ENCODE measurements at regions not wholly inside any gene's neighbourhood (a gene's known extent, or its start where the extent isn't known, plus 50 kb on each side); places are given as distances from the start of the nearest gene placed in this dataset.

GRCh38 chr12:27873010-27873409 lies 93.0 kb upstream of the MANSC4 start:
- Histone ChIP-seq H3K4me3 (ENCODE audit: low read depth in 1 of 2, low read length in 2 of 2) (no peak overlapping the region), H3K9ac (ENCODE audit: low read depth, low read length) (no peak overlapping the region), H3K9me3 (ENCODE audit: insufficient read depth, low read length, severe bottlenecking) (no peaks in the 10 kb centered on the region), H3K4me1 (ENCODE audit: insufficient read depth, low read length) (no peaks in the 10 kb centered on the region), H3K4me2 (ENCODE audit: insufficient read depth, low read length) (no peak overlapping the region), H4K20me1 (ENCODE audit: insufficient read depth, low read length) (no peaks in the 10 kb centered on the region), H3K27ac (ENCODE audit: low read length) (no peak overlapping the region), H3K27me3 (ENCODE audit: insufficient read depth, low read length, poor library complexity) (no peaks in the 10 kb centered on the region), H2AFZ (ENCODE audit: low read depth, low read length) (no peak overlapping the region), H3K36me3 (ENCODE audit: insufficient read depth, low read length) (no peaks in the 10 kb centered on the region), H3K79me2 (ENCODE audit: insufficient read depth, low read length) (no peaks in the 10 kb centered on the region)
- no peak for DNase-seq
- ATAC-seq (ENCODE audit: insufficient read depth, low read depth), result no peak
- TF ChIP-seq, protein P1, sequence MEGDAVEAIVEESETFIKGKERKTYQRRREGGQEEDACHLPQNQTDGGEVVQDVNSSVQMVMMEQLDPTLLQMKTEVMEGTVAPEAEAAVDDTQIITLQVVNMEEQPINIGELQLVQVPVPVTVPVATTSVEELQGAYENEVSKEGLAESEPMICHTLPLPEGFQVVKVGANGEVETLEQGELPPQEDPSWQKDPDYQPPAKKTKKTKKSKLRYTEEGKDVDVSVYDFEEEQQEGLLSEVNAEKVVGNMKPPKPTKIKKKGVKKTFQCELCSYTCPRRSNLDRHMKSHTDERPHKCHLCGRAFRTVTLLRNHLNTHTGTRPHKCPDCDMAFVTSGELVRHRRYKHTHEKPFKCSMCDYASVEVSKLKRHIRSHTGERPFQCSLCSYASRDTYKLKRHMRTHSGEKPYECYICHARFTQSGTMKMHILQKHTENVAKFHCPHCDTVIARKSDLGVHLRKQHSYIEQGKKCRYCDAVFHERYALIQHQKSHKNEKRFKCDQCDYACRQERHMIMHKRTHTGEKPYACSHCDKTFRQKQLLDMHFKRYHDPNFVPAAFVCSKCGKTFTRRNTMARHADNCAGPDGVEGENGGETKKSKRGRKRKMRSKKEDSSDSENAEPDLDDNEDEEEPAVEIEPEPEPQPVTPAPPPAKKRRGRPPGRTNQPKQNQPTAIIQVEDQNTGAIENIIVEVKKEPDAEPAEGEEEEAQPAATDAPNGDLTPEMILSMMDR (IDR thresholded peaks at IDR 0.05; ENCODE audit: borderline replicate concordance, extremely low read depth, low read length, poor library complexity, severe bottlenecking), result no peak
- no peak for TF ChIP-seq EZH2 (IDR thresholded peaks at IDR 0.05; ENCODE audit: borderline replicate concordance, low read depth, low read length, severe bottlenecking)

DNA sequence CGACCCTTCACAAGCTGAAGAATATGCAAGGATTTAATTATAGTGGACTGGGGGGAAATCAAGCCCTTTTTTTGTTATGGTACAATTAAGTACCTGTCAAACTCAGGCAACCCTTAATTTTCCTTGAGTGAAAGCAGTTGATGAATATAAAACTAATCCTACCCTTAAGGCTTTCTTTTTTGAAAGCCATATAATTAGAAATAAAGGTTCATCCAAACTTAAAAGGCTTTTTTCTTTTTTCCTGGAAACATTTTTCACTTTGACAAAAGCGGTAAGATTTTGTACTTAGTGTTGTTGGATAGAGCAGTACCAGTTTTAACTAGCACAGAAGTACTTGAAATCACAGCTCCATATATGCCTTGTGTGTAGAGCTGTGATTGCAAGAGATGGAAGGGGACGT lies 91.9 kb upstream of the MANSC4 start:
- TF ChIP-seq EZH2 (IDR thresholded peaks at IDR 0.05; ENCODE audit: borderline replicate concordance, low read depth, low read length, severe bottlenecking), result no peak
- TF ChIP-seq, protein P1 (IDR thresholded peaks at IDR 0.05; ENCODE audit: borderline replicate concordance, extremely low read depth, low read length, poor library complexity, severe bottlenecking), result no peak
- ATAC-seq (ENCODE audit: insufficient read depth, low read depth) (no peak), DNase-seq (no peak)
- H3K36me3 ChIP-seq (ENCODE audit: insufficient read depth, low read length), result no peaks in the 10 kb centered on the region
- H3K4me2 ChIP-seq (ENCODE audit: insufficient read depth, low read length), result no peak overlapping the region
- H3K4me1 ChIP-seq (ENCODE audit: insufficient read depth, low read length), result no peaks in the 10 kb centered on the region
- no peaks in the 10 kb centered on the region for H4K20me1 ChIP-seq (ENCODE audit: insufficient read depth, low read length)
- no peak overlapping the region for H2AFZ ChIP-seq (ENCODE audit: low read depth, low read length)
- no peak overlapping the region for H3K9ac ChIP-seq (ENCODE audit: low read depth, low read length)
- H3K9me3 ChIP-seq (ENCODE audit: insufficient read depth, low read length, severe bottlenecking), result no peaks in the 10 kb centered on the region
- H3K27me3 ChIP-seq (ENCODE audit: insufficient read depth, low read length, poor library complexity), result no peaks in the 10 kb centered on the region
- H3K27ac ChIP-seq (ENCODE audit: low read length), result no peak overlapping the region
- no peak overlapping the region for H3K4me3 ChIP-seq (ENCODE audit: low read depth in 1 of 2, low read length in 2 of 2)
- no peaks in the 10 kb centered on the region for H3K79me2 ChIP-seq (ENCODE audit: insufficient read depth, low read length)

GRCh38 chr12:27870939-27871338 lies 90.9 kb upstream of the MANSC4 start:
- no peak overlapping the region for H2AFZ ChIP-seq (ENCODE audit: low read depth, low read length)
- H3K4me2 ChIP-seq (ENCODE audit: insufficient read depth, low read length), result no peak overlapping the region
- H3K4me3 ChIP-seq (ENCODE audit: low read depth in 1 of 2, low read length in 2 of 2), result no peak overlapping the region
- H3K27ac ChIP-seq (ENCODE audit: low read length), result no peak overlapping the region
- no peak for DNase-seq
- TF ChIP-seq, protein P1 (IDR thresholded peaks at IDR 0.05; ENCODE audit: borderline replicate concordance, extremely low read depth, low read length, poor library complexity, severe bottlenecking), result no peak
- TF ChIP-seq EZH2 (IDR thresholded peaks at IDR 0.05; ENCODE audit: borderline replicate concordance, low read depth, low read length, severe bottlenecking), result no peak
- H3K79me2 ChIP-seq (ENCODE audit: insufficient read depth, low read length), result no peaks in the 10 kb centered on the region
- no peak overlapping the region for H3K9ac ChIP-seq (ENCODE audit: low read depth, low read length)
- H3K9me3 ChIP-seq (ENCODE audit: insufficient read depth, low read length, severe bottlenecking), result no peaks in the 10 kb centered on the region
- no peaks in the 10 kb centered on the region for H3K36me3 ChIP-seq (ENCODE audit: insufficient read depth, low read length)
- no peak for ATAC-seq (ENCODE audit: insufficient read depth, low read depth)
- no peaks in the 10 kb centered on the region for H3K4me1 ChIP-seq (ENCODE audit: insufficient read depth, low read length)
- no peaks in the 10 kb centered on the region for H4K20me1 ChIP-seq (ENCODE audit: insufficient read depth, low read length)
- no peaks in the 10 kb centered on the region for H3K27me3 ChIP-seq (ENCODE audit: insufficient read depth, low read length, poor library complexity)

DNA sequence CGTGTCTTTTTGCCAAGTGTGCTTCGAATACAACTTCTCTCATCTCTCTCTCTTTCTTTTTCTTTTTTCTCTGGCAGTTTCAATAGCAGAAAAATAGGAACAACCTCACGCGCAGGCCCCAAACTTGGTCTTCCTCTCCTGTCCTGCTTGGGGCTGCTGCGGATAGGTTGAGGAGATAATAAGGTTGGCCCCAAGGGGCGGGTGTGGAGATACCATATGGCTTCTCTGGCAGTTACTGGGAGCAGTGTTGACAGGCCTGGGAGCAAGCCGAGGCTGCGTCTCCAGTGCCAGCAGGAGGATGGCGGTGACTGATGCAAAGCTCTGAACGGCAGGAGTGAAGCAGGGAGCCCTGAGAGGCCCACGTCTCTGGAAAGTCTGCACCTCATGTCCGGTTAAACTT lies 89.5 kb upstream of the MANSC4 start:
- Histone ChIP-seq H4K20me1 (ENCODE audit: insufficient read depth, low read length) (no peaks in the 10 kb centered on the region), H2AFZ (ENCODE audit: low read depth, low read length) (no peak overlapping the region), H3K4me3 (ENCODE audit: low read depth in 1 of 2, low read length in 2 of 2) (no peak overlapping the region), H3K36me3 (ENCODE audit: insufficient read depth, low read length) (no peaks in the 10 kb centered on the region), H3K9ac (ENCODE audit: low read depth, low read length) (no peak overlapping the region), H3K4me1 (ENCODE audit: insufficient read depth, low read length) (no peaks in the 10 kb centered on the region), H3K79me2 (ENCODE audit: insufficient read depth, low read length) (no peaks in the 10 kb centered on the region), H3K27me3 (ENCODE audit: insufficient read depth, low read length, poor library complexity) (no peaks in the 10 kb centered on the region), H3K27ac (ENCODE audit: low read length) (no peak overlapping the region), H3K9me3 (ENCODE audit: insufficient read depth, low read length, severe bottlenecking) (no peaks in the 10 kb centered on the region), H3K4me2 (ENCODE audit: insufficient read depth, low read length) (no peak overlapping the region)
- DNase-seq (no peak), ATAC-seq (ENCODE audit: insufficient read depth, low read depth) (no peak)
- TF ChIP-seq, protein P1 (IDR thresholded peaks at IDR 0.05; ENCODE audit: borderline replicate concordance, extremely low read depth, low read length, poor library complexity, severe bottlenecking), result no peak
- no peak for TF ChIP-seq EZH2 (IDR thresholded peaks at IDR 0.05; ENCODE audit: borderline replicate concordance, low read depth, low read length, severe bottlenecking)

Measured in DND-41 (cell line).